IMR-90 (cell line): ENCODE measurements at regions not wholly inside any gene's neighbourhood (a gene's known extent, or its start where the extent isn't known, plus 50 kb on each side); places are given as distances from the start of the nearest gene placed in this dataset.

Source experiments
- ATAC-seq: fragments of 200-7000 bp; cut with Tn5 transposase; 2 replicates; pipeline ENCODE4 v1.9.1; 2020; ENCODE audit warnings: low read depth, mild to moderate bottlenecking, moderate library complexity
- BruUV-seq: library from RNA; stranded (reverse); fragments of 400-500 nt; replicated peaks from 2 replicates; lab custom pipeline; 2021; lab: Mats Ljungman, UMichigan
- CTCF ChIA-PET: fragments of 300-600 bp; formaldehyde crosslinking; extraction: SDS; loops from one replicate; lab custom pipeline; 2021; ENCODE audit warnings: antibody characterized with exemption; lab: Yijun Ruan, JAX
- POLR2A ChIA-PET: fragments of 300-600 bp; sonication (Branson Sonifier 250); formaldehyde crosslinking; loops from one replicate; lab custom pipeline; 2022; ENCODE audit warnings: antibody characterized with exemption; ENCODE audit not compliant: unreplicated experiment; lab: Charles Lee
- DNase-seq: peaks from one replicate; pipeline ENCODE4 v3.0.0; 2013
- H2AFZ ChIP-seq: replicated peaks from 2 replicates; pipeline ENCODE3; 2013; ENCODE audit warnings: low read length, mild to moderate bottlenecking; ENCODE audit not compliant: poor library complexity
- H2AK5ac ChIP-seq: 2 replicates; pipeline ENCODE4 v1.6.1; 2013; ENCODE audit warnings: low read depth, low read length, inconsistent platforms
- H2AK9ac ChIP-seq: replicated peaks from 2 replicates; pipeline ENCODE3; 2013; ENCODE audit warnings: mild to moderate bottlenecking, low read depth, low read length, moderate library complexity; ENCODE audit not compliant: poor library complexity
- H2BK120ac ChIP-seq: 2 replicates; pipeline ENCODE4 v1.6.1; 2013; ENCODE audit warnings: low read depth, low read length, inconsistent platforms
- H2BK15ac ChIP-seq: 3 replicates; pipeline ENCODE4 v1.6.1; 2013; ENCODE audit warnings: low read depth, low read length, inconsistent platforms
- H2BK20ac ChIP-seq: 2 replicates; pipeline ENCODE4 v1.6.1; 2013; ENCODE audit warnings: low read depth, mild to moderate bottlenecking, inconsistent platforms, low read length, moderate library complexity
- H2BK5ac ChIP-seq: 2 replicates; pipeline ENCODE4 v1.6.1; 2013; ENCODE audit warnings: mild to moderate bottlenecking, low read depth, low read length, inconsistent platforms; ENCODE audit not compliant: poor library complexity, severe bottlenecking
- H3K14ac ChIP-seq: replicated peaks from 2 replicates; pipeline ENCODE4 v1.6.1; 2013; ENCODE audit warnings: low read depth, low read length, inconsistent platforms
- H3K18ac ChIP-seq: 2 replicates; pipeline ENCODE4 v1.6.1; 2013; ENCODE audit warnings: low read depth, low read length, control low read depth
- H3K23ac ChIP-seq: 2 replicates; pipeline ENCODE4 v1.6.1; 2013; ENCODE audit warnings: low read depth, low read length, inconsistent platforms
- H3K27ac ChIP-seq: 2 replicates; pipeline ENCODE4 v1.5.1; 2013; ENCODE audit warnings: mild to moderate bottlenecking, control low read depth, low read length; ENCODE audit not compliant: insufficient read depth
- H3K27me3 ChIP-seq: 2 replicates; pipeline ENCODE4 v1.6.1; 2013; ENCODE audit warnings: low read length; ENCODE audit not compliant: control insufficient read depth, insufficient read depth
- H3K36me3 ChIP-seq: 2 replicates; pipeline ENCODE4 v1.6.1; 2013; ENCODE audit warnings: low read length, mixed read lengths; ENCODE audit not compliant: control insufficient read depth, insufficient read depth
- H3K4ac ChIP-seq: 2 replicates; pipeline ENCODE4 v1.6.1; 2013; ENCODE audit warnings: low read depth, low read length, inconsistent platforms
- H3K4me1 ChIP-seq: 2 replicates; pipeline ENCODE4 v1.6.1; 2013; ENCODE audit warnings: low read length, mixed read lengths; ENCODE audit not compliant: control insufficient read depth, insufficient read depth
- H3K4me2 ChIP-seq: 2 replicates; pipeline ENCODE4 v1.6.1; 2013; ENCODE audit warnings: low read depth, mild to moderate bottlenecking, control low read depth, low read length, moderate library complexity
- H3K4me3 ChIP-seq: 2 replicates; pipeline ENCODE4 v1.5.1; 2013; ENCODE audit warnings: low read depth, mild to moderate bottlenecking, control low read depth, low read length, moderate library complexity; ENCODE audit not compliant: insufficient read depth
- H3K56ac ChIP-seq: 2 replicates; pipeline ENCODE4 v1.6.1; 2013; ENCODE audit warnings: low read length, inconsistent platforms; ENCODE audit not compliant: insufficient read depth; ENCODE audit errors: extremely low read depth
- H3K79me1 ChIP-seq, 2 experiments: 2 replicates each; pipeline ENCODE4 v1.6.1; 2013; ENCODE audit warnings: low read length in 2 of 2, inconsistent platforms in 1 of 2, low read depth in 1 of 2
- H3K9ac ChIP-seq: 2 replicates; pipeline ENCODE4 v1.6.1; 2013; ENCODE audit warnings: low read depth, low read length, control low read depth
- H3K9me1 ChIP-seq: 2 replicates; pipeline ENCODE4 v1.6.1; 2013; ENCODE audit warnings: low read length, inconsistent platforms; ENCODE audit not compliant: insufficient read depth
- H3K9me3 ChIP-seq: 2 replicates; pipeline ENCODE4 v1.6.1; 2013; ENCODE audit warnings: low read length; ENCODE audit not compliant: control insufficient read depth, insufficient read depth
- H4K20me1 ChIP-seq: 2 replicates; pipeline ENCODE4 v1.6.1; 2013; ENCODE audit warnings: low read length, inconsistent platforms; ENCODE audit not compliant: insufficient read depth
- H4K5ac ChIP-seq: 2 replicates; pipeline ENCODE4 v1.6.1; 2013; ENCODE audit warnings: mild to moderate bottlenecking, low read depth, low read length, control low read depth
- H4K8ac ChIP-seq, 2 experiments: 2 replicates each; pipeline ENCODE4 v1.6.1; 2013; ENCODE audit warnings: low read depth in 2 of 2, low read length in 2 of 2, control low read depth in 1 of 2, inconsistent platforms in 1 of 2
- H4K91ac ChIP-seq: 2 replicates; pipeline ENCODE4 v1.6.1; 2013; ENCODE audit warnings: low read depth, low read length, inconsistent platforms; ENCODE audit not compliant: insufficient read depth
- BHLHE40 ChIP-seq: fragments of 150-350 bp; IDR thresholded peaks from 2 replicates; pipeline ENCODE4 v1.6.1; 2016; ENCODE audit warnings: mild to moderate bottlenecking, low read depth, low read length
- CEBPB ChIP-seq: IDR thresholded peaks from 2 replicates; pipeline ENCODE4 v1.6.1; 2012; ENCODE audit warnings: low read depth, low read length, improper control_type of control experiment
- CHD1 ChIP-seq: IDR thresholded peaks from 2 replicates; pipeline ENCODE4 v1.6.1; 2012; ENCODE audit warnings: low read depth, low read length, improper control_type of control experiment
- CTCF ChIP-seq: conservative IDR thresholded peaks from 2 replicates; pipeline ENCODE4 v1.5.1; 2012; ENCODE audit warnings: mild to moderate bottlenecking, low read depth, low read length, improper control_type of control experiment
- ELK1 ChIP-seq: fragments of 150-350 bp; IDR thresholded peaks from 2 replicates; pipeline ENCODE4 v1.6.1; 2016; ENCODE audit warnings: low read depth, mild to moderate bottlenecking, low read length, moderate library complexity, borderline replicate concordance
- FOS ChIP-seq: fragments of 150-350 bp; IDR thresholded peaks from 2 replicates; pipeline ENCODE4 v1.6.1; 2016; ENCODE audit warnings: low read depth, low read length
- MAFK ChIP-seq: IDR thresholded peaks from 2 replicates; pipeline ENCODE4 v1.6.1; 2012; ENCODE audit warnings: low read depth, low read length, improper control_type of control experiment
- MAZ ChIP-seq: IDR thresholded peaks from 2 replicates; pipeline ENCODE4 v1.6.1; 2012; ENCODE audit warnings: low read depth, mild to moderate bottlenecking, low read length, improper control_type of control experiment, moderate library complexity, borderline replicate concordance
- MXI1 ChIP-seq: IDR thresholded peaks from 2 replicates; pipeline ENCODE4 v1.6.1; 2012; ENCODE audit warnings: low read depth, mild to moderate bottlenecking, low read length, moderate library complexity, borderline replicate concordance
- NFE2L2 ChIP-seq: fragments of 150-350 bp; IDR thresholded peaks from 2 replicates; pipeline ENCODE4 v1.6.1; 2016; ENCODE audit warnings: low read depth, mild to moderate bottlenecking, low read length
- POLR2A ChIP-seq: IDR thresholded peaks from 2 replicates; pipeline ENCODE4 v1.6.1; 2012; ENCODE audit warnings: mild to moderate bottlenecking, low read depth, low read length
- RAD21 ChIP-seq: IDR thresholded peaks from 2 replicates; pipeline ENCODE4 v1.6.1; 2012; ENCODE audit warnings: low read length, improper control_type of control experiment
- RCOR1 ChIP-seq: IDR thresholded peaks from 2 replicates; pipeline ENCODE4 v1.6.1; 2012; ENCODE audit warnings: mild to moderate bottlenecking, low read length, improper control_type of control experiment; ENCODE audit not compliant: insufficient replicate concordance
- RFX5 ChIP-seq: IDR thresholded peaks from 2 replicates; pipeline ENCODE4 v1.8.0; 2012; ENCODE audit warnings: low read depth, mild to moderate bottlenecking, low read length, moderate library complexity
- SMC3 ChIP-seq: fragments of 150-350 bp; IDR thresholded peaks from 2 replicates; pipeline ENCODE4 v1.6.1; 2016; ENCODE audit warnings: low read depth, mild to moderate bottlenecking, antibody characterized with exemption, low read length, moderate library complexity
- USF2 ChIP-seq: fragments of 150-350 bp; IDR thresholded peaks from 2 replicates; pipeline ENCODE4 v1.6.1; 2017; ENCODE audit warnings: mild to moderate bottlenecking, antibody characterized with exemption, low read length, low read depth
- WGBS, 2 experiments: methylation state at CpG; one replicate each; pipeline versions ENCODE4 v1.1.5 to v1.1.7; 2013; ENCODE audit warnings: missing lambda C conversion rate in 2 of 2; ENCODE audit not compliant: insufficient read length in 1 of 2; ENCODE audit errors: extremely low coverage in 2 of 2; 5-methylcytosine and 5-hydroxymethylcytosine counted together
- dilution Hi-C: fragments of 300-500 bp; cut with HindIII; formaldehyde crosslinking; loops from one replicate; pipeline ENCODE4 v1.14.3; 2018; ENCODE audit warnings: low sequenced_read_pairs; ENCODE audit not compliant: unreplicated experiment
- in situ Hi-C: fragments of 300-500 bp; cut with MboI; formaldehyde crosslinking; loops from 3 replicates; pipeline ENCODE4 v1.14.3; 2019; ENCODE audit warnings: low sequenced_read_pairs, inconsistent platforms, mixed read lengths
- intact Hi-C: fragments of 100-400 bp; cut with micrococcal nuclease; formaldehyde crosslinking; loops from 2 replicates; pipeline ENCODE4 v1.10.0; 2022

DNA sequence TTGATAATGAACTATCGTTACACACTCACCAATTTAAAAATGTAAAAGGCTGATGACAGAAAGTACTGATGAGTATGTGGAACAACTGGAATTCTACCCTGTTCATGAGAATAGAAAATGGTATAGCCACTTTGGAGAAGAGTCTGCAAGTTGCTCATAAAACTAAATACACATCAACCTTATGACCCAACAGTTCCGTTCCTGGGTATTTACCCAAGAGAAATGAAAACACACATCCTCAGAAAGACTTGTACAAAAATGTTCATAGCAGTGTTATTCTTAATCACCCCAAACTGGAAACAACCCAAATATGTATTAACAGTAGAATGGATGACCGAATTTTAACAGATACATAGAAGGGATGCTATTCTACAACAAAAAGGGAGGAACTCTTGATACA lies 145.7 kb upstream of the LRFN2 start:
- no peak overlapping the region for H3K4ac ChIP-seq
- no peak overlapping the region for H3K56ac ChIP-seq
- no peak overlapping the region for H4K8ac ChIP-seq
- H2AFZ ChIP-seq: no peak overlapping the region
- no peaks in the 10 kb centered on the region for H4K20me1 ChIP-seq
- H3K9ac ChIP-seq: no peak overlapping the region
- H2BK5ac ChIP-seq: no peak overlapping the region
- H4K5ac ChIP-seq: no peak overlapping the region
- no peaks in the 10 kb centered on the region for H3K9me1 ChIP-seq
- H2BK15ac ChIP-seq: no peak overlapping the region
- H3K14ac ChIP-seq: no peak overlapping the region
- H3K4me3 ChIP-seq: no peak overlapping the region
- no peak overlapping the region for H2AK5ac ChIP-seq
- no peaks in the 10 kb centered on the region for H3K79me1 ChIP-seq
- no peak overlapping the region for H4K91ac ChIP-seq
- no CpG with 5 or more reads among the region's 3 CpGs for WGBS, 2 experiments
- dilution Hi-C loops: no loop called here
- no peak overlapping the region for H2BK20ac ChIP-seq
- ATAC-seq (no peak), DNase-seq (no peak)
- peaks cover 1% of the 10 kb centered on the region; the same call in 1 of the 2 replicates for H3K27me3 ChIP-seq
- no peak overlapping the region for H2BK120ac ChIP-seq
- no peak overlapping the region for H3K27ac ChIP-seq
- ChIA-PET POLR2A (no interaction called here), CTCF (no interaction called here)
- H3K4me1 ChIP-seq: no peaks in the 10 kb centered on the region
- BruUV-seq: no TSS peak
- no peak for TF ChIP-seq CEBPB
- no peak for TF ChIP-seq MAZ
- no peak for TF ChIP-seq BHLHE40
- no peak for TF ChIP-seq NFE2L2
- no peak for TF ChIP-seq RFX5
- TF ChIP-seq CTCF: no peak
- TF ChIP-seq RCOR1: no peak
- no peak for TF ChIP-seq RAD21
- no peak for TF ChIP-seq CHD1
- no peak for TF ChIP-seq MAFK
- TF ChIP-seq MXI1: no peak
- no peak for TF ChIP-seq POLR2A
- no peak for TF ChIP-seq SMC3
- TF ChIP-seq USF2: no peak
- no peak for TF ChIP-seq ELK1
- no peak for TF ChIP-seq FOS
- intact Hi-C loops: no loop called here
- no peaks in the 10 kb centered on the region for H3K9me3 ChIP-seq
- no peak overlapping the region for H3K23ac ChIP-seq
- no peak overlapping the region for H3K18ac ChIP-seq
- no peak overlapping the region for H2AK9ac ChIP-seq
- in situ Hi-C loops: no loop called here
- no peaks in the 10 kb centered on the region for H3K36me3 ChIP-seq
- no peak overlapping the region for H3K4me2 ChIP-seq
